HL-60 (cell line): ENCODE measurements at regions not wholly inside any gene's neighbourhood (a gene's known extent, or its start where the extent isn't known, plus 50 kb on each side); places are given as distances from the start of the nearest gene placed in this dataset.

Experiments
- DNase-seq, 2 experiments: peaks; one replicate each; pipeline ENCODE4 v3.0.0-alpha.2; 2010 to 2020; ENCODE audit warnings: low read depth in 1 of 2, low spot score in 1 of 2
- H3K27ac ChIP-seq: fragments of 250-450 bp; sonication (Bioruptor Pico); replicated peaks from 2 replicates; pipeline ENCODE4 v1.5.1; 2020; ENCODE audit warnings: mild to moderate bottlenecking, moderate library complexity
- H3K27me3 ChIP-seq: fragments of 250-450 bp; sonication (Bioruptor Pico); 2 replicates; pipeline ENCODE4 v1.5.1; 2021; ENCODE audit warnings: mild to moderate bottlenecking, moderate library complexity; ENCODE audit not compliant: insufficient read depth, poor library complexity, severe bottlenecking
- H3K4me3 ChIP-seq: replicated peaks from 2 replicates; pipeline ENCODE4 v1.5.1; 2011; ENCODE audit warnings: mild to moderate bottlenecking, control low read depth, low read length; ENCODE audit not compliant: insufficient read depth
- GABPA ChIP-seq: IDR thresholded peaks from 2 replicates; pipeline ENCODE4 v1.6.1; 2012; ENCODE audit warnings: low read depth
- POLR2AphosphoS5 ChIP-seq: IDR thresholded peaks from 2 replicates; pipeline ENCODE4 v1.6.1; 2012; ENCODE audit warnings: low read depth
- SPI1 ChIP-seq: IDR thresholded peaks from 2 replicates; pipeline ENCODE4 v1.6.1; 2012; ENCODE audit warnings: low read depth, mild to moderate bottlenecking, borderline replicate concordance
- TF ChIP-seq, protein P1 (sequence below): IDR thresholded peaks from one replicate; pipeline ENCODE4 v1.5.1; 2011; ENCODE audit warnings: low read length, control low read depth, inconsistent platforms; ENCODE audit not compliant: insufficient read depth
- TF ChIP-seq, protein P2 (sequence below): IDR thresholded peaks from 2 replicates; pipeline ENCODE4 v1.6.1; 2012; ENCODE audit warnings: low read depth; ENCODE audit not compliant: insufficient replicate concordance

DNA sequence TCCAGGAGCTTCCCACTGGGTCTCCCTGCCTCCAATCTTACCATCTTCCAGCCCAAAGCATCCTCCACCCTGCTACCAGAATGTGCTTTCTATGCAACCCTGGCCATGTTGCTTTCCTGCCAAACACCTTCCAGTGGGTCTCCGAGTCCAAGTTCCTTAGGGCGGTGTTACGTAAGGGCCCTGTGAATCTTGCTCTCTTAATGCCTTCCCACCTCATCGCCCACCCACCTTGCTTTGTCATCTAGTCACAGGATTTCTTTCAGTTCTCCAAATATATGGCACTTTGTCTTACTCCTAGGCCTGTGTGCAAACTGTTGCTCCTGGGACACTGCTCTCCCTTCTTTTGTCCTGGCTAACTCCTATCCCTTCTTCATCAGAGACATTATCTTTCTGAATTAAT, 344.5 kb downstream of the RPS24 start:
- TF ChIP-seq, protein P1, sequence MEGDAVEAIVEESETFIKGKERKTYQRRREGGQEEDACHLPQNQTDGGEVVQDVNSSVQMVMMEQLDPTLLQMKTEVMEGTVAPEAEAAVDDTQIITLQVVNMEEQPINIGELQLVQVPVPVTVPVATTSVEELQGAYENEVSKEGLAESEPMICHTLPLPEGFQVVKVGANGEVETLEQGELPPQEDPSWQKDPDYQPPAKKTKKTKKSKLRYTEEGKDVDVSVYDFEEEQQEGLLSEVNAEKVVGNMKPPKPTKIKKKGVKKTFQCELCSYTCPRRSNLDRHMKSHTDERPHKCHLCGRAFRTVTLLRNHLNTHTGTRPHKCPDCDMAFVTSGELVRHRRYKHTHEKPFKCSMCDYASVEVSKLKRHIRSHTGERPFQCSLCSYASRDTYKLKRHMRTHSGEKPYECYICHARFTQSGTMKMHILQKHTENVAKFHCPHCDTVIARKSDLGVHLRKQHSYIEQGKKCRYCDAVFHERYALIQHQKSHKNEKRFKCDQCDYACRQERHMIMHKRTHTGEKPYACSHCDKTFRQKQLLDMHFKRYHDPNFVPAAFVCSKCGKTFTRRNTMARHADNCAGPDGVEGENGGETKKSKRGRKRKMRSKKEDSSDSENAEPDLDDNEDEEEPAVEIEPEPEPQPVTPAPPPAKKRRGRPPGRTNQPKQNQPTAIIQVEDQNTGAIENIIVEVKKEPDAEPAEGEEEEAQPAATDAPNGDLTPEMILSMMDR: no peak
- TF ChIP-seq, protein P2, sequence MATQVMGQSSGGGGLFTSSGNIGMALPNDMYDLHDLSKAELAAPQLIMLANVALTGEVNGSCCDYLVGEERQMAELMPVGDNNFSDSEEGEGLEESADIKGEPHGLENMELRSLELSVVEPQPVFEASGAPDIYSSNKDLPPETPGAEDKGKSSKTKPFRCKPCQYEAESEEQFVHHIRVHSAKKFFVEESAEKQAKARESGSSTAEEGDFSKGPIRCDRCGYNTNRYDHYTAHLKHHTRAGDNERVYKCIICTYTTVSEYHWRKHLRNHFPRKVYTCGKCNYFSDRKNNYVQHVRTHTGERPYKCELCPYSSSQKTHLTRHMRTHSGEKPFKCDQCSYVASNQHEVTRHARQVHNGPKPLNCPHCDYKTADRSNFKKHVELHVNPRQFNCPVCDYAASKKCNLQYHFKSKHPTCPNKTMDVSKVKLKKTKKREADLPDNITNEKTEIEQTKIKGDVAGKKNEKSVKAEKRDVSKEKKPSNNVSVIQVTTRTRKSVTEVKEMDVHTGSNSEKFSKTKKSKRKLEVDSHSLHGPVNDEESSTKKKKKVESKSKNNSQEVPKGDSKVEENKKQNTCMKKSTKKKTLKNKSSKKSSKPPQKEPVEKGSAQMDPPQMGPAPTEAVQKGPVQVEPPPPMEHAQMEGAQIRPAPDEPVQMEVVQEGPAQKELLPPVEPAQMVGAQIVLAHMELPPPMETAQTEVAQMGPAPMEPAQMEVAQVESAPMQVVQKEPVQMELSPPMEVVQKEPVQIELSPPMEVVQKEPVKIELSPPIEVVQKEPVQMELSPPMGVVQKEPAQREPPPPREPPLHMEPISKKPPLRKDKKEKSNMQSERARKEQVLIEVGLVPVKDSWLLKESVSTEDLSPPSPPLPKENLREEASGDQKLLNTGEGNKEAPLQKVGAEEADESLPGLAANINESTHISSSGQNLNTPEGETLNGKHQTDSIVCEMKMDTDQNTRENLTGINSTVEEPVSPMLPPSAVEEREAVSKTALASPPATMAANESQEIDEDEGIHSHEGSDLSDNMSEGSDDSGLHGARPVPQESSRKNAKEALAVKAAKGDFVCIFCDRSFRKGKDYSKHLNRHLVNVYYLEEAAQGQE: no peak
- TF ChIP-seq GABPA (no peak), SPI1 (no peak), POLR2AphosphoS5 (no peak)
- Histone ChIP-seq H3K27me3 (no peaks in the 10 kb centered on the region), H3K27ac (no peak overlapping the region), H3K4me3 (no peak overlapping the region)
- DNase-seq: no peak

DNA sequence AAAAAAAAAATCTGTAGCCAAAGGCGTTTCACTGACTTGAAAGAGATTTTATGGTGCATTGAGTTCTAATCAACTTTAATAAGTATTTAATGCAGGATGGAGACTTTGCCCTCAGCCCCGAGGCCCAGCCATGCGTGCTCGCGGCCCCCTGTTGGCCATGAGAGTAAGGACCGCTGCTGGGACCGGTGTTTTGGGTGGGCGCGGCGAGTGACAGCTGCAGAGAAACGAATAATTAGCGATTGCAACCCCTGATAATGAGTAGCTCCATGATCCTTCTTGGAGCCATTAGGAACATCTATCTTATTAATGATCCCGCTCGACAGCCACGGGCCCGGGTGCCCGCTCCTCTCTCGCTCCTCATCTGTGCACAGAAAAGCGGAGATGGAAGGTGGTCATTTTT, 347.4 kb downstream of the RPS24 start:
- Histone ChIP-seq H3K27me3 (no peaks in the 10 kb centered on the region), H3K4me3 (no peak overlapping the region), H3K27ac (no peak overlapping the region)
- DNase-seq: no peak
- TF ChIP-seq SPI1: no peak
- TF ChIP-seq, protein P1: no peak

DNA sequence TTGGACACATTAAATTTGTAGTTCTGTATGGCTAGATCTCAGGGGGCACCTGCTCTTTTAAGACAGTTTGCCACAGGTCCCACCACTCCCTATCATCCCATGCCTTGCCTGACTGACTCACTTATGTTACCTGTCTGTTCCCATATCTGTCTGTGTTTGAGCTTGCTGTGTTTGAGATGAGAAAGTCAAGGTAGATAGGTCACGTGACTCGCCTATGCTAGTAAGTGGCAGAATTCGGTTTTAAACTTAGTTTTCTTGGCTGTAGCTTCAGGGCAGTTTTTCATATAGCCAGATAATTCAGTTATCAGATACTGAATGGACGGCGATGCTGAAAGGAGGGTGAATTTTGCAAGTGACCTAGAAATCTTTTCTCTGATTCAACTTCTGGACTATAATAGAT, 348.4 kb downstream of the RPS24 start:
- no peak for DNase-seq
- Histone ChIP-seq H3K27ac (no peak overlapping the region), H3K4me3 (no peak overlapping the region), H3K27me3 (no peaks in the 10 kb centered on the region)
- TF ChIP-seq, protein P2: no peak
- TF ChIP-seq POLR2AphosphoS5: no peak
- TF ChIP-seq GABPA: no peak
- TF ChIP-seq, protein P1: no peak
- no peak for TF ChIP-seq SPI1

DNA sequence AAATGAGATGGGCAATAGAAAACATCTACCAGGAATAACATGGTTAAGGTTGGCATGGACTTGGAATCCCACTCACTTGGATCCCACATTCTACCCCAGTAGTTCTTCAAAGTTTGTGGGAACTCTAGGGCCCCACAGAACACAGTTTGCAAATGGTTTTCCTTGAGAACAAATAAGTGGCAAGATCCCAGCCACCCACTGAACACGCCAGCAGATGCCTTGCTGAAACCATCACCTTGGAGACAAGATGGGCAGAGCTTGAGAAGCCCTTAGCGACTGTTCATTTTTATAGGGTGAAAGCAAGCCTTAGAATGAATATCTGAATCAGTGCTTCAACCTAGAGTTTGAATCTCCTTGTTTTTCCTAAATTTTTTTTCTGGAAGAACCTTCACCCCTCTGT, 349.1 kb downstream of the RPS24 start:
- no peak for DNase-seq
- H3K4me3 ChIP-seq: no peak overlapping the region
- H3K27ac ChIP-seq: no peak overlapping the region
- H3K27me3 ChIP-seq: no peaks in the 10 kb centered on the region
- TF ChIP-seq, protein P1: no peak
- TF ChIP-seq POLR2AphosphoS5: no peak
